ENCODE measurements at regions not wholly inside any gene's neighbourhood (a gene's known extent, or its start where the extent isn't known, plus 50 kb on each side); places are given as distances from the start of the nearest gene placed in this dataset.

- DNase-seq, result no peak
Observed at GRCh38 chr2:175552902-175553301, 371.4 kb upstream of the ATP5MC3 start.

- DNase-seq, result no peak
Observed at GRCh38 chr2:175540421-175540820, 358.9 kb upstream of the ATP5MC3 start.

- DNase-seq, result no peak
Observed at GRCh38 chr2:175539122-175539521, 357.6 kb upstream of the ATP5MC3 start.

- DNase-seq, result no peak
Observed at GRCh38 chr2:175536059-175536458, 354.5 kb upstream of the ATP5MC3 start.

GRCh38 chr2:175535631-175536030 lies 354.1 kb upstream of the ATP5MC3 start:
- DNase-seq, result no peak

GRCh38 chr2:175525975-175526374 lies 344.5 kb upstream of the ATP5MC3 start:
- no peak for DNase-seq

- DNase-seq, result peak; percentile 18 to 56
Observed at GRCh38 chr2:175523001-175523400, 341.5 kb upstream of the ATP5MC3 start.

GRCh38 chr2:175518206-175518605 lies 336.7 kb upstream of the ATP5MC3 start:
- no peak for DNase-seq

- DNase-seq, result no peak
Observed at GRCh38 chr2:175516555-175516954, 335.0 kb upstream of the ATP5MC3 start.

- DNase-seq, result no peak
Observed at GRCh38 chr2:175500255-175500654, 318.7 kb upstream of the ATP5MC3 start.

- DNase-seq, result no peak
Observed at GRCh38 chr2:175490360-175490791, 308.9 kb upstream of the ATP5MC3 start.

- DNase-seq, result no peak
Observed at GRCh38 chr2:175478096-175478768, 296.7 kb upstream of the ATP5MC3 start.

- no peak for DNase-seq
Observed at GRCh38 chr2:175476948-175477347, 295.4 kb upstream of the ATP5MC3 start.

- DNase-seq, result no peak
Observed at GRCh38 chr2:175476374-175476773, 294.9 kb upstream of the ATP5MC3 start.

GRCh38 chr2:175475130-175475529 lies 293.6 kb upstream of the ATP5MC3 start:
- no peak for DNase-seq

GRCh38 chr2:175468431-175469098 lies 287.1 kb upstream of the ATP5MC3 start:
- DNase-seq, result peak in 1 of 2 experiments; percentile 7

GRCh38 chr2:175465101-175465500 lies 283.6 kb upstream of the ATP5MC3 start:
- DNase-seq, result no peak

GRCh38 chr2:175464311-175464670 lies 282.8 kb upstream of the ATP5MC3 start:
- no peak for DNase-seq

- peak in 1 of 2 experiments; percentile 40 for DNase-seq
Observed at GRCh38 chr2:175463589-175464310, 282.2 kb upstream of the ATP5MC3 start.

GRCh38 chr2:175463169-175463568 lies 281.7 kb upstream of the ATP5MC3 start:
- no peak for DNase-seq

- DNase-seq, result no peak
Observed at GRCh38 chr2:175462246-175462645, 280.7 kb upstream of the ATP5MC3 start.

- DNase-seq, result peak in 1 of 2 experiments; percentile 59
Observed at GRCh38 chr2:175461839-175462238, 280.3 kb upstream of the ATP5MC3 start.

- DNase-seq, result peak in 1 of 2 experiments; percentile 28
Observed at GRCh38 chr2:175457895-175458448, 276.5 kb upstream of the ATP5MC3 start.

GRCh38 chr2:175454953-175455389 lies 273.5 kb upstream of the ATP5MC3 start:
- DNase-seq, result no peak
